CD14-positive monocyte (primary cell): ENCODE measurements at regions not wholly inside any gene's neighbourhood (a gene's known extent, or its start where the extent isn't known, plus 50 kb on each side); places are given as distances from the start of the nearest gene placed in this dataset.

Source experiments
- DNase-seq, 3 donors: peaks; one replicate each; pipeline ENCODE4 v3.0.0-alpha.2; 2011 to 2022
- H2AFZ ChIP-seq: 2 replicates; pipeline ENCODE4 v1.6.0; 2012; ENCODE audit warnings: mild to moderate bottlenecking, low read depth, low read length, inconsistent platforms; ENCODE audit not compliant: insufficient read depth, poor library complexity, severe bottlenecking
- H3K27ac ChIP-seq, 2 donors: 1 replicate in 1 of 2; 2 replicates in 1 of 2; pipeline ENCODE4 v1.5.1; 2012 to 2013; ENCODE audit warnings: low read length in 2 of 2, control low read depth in 1 of 2, inconsistent platforms in 1 of 2, low read depth in 1 of 2, mild to moderate bottlenecking in 1 of 2
- H3K27me3 ChIP-seq, 2 donors: one replicate each; pipeline versions ENCODE4 v1.6.0 to v1.6.1; 2011 to 2013; ENCODE audit warnings: low read length in 2 of 2; ENCODE audit not compliant: control insufficient read depth in 2 of 2, insufficient read depth in 2 of 2
- H3K36me3 ChIP-seq, 2 donors: replicated peaks in 1 of 2; 1 replicate in 1 of 2; 2 replicates in 1 of 2; pipeline versions ENCODE4 v1.5.1 to v1.6.1; 2012 to 2013; ENCODE audit warnings: low read length in 2 of 2, control low read depth in 1 of 2, inconsistent platforms in 1 of 2, mild to moderate bottlenecking in 1 of 2; ENCODE audit not compliant: insufficient read depth in 2 of 2, control insufficient read depth in 1 of 2
- H3K4me1 ChIP-seq, 2 donors: 1 replicate in 1 of 2; 2 replicates in 1 of 2; pipeline versions ENCODE4 v1.5.1 to v1.6.1; 2012 to 2013; ENCODE audit warnings: low read length in 2 of 2, control low read depth in 1 of 2, inconsistent platforms in 1 of 2, mild to moderate bottlenecking in 1 of 2, moderate library complexity in 1 of 2; ENCODE audit not compliant: insufficient read depth in 2 of 2, control insufficient read depth in 1 of 2
- H3K4me2 ChIP-seq: replicated peaks from 2 replicates; pipeline ENCODE3; 2012; ENCODE audit warnings: low read length, moderate library complexity, mild to moderate bottlenecking; ENCODE audit not compliant: poor library complexity, severe bottlenecking; ENCODE audit errors: extremely low read depth
- H3K4me3 ChIP-seq, 3 experiments: fragments of 200-600 bp in 1 of 3; sonication (generic) in 1 of 3; replicated peaks in 1 of 3; 1 replicate in 2 of 3; 2 replicates in 1 of 3; pipeline ENCODE4 v1.5.1; 2011 to 2013; ENCODE audit warnings: low read length in 3 of 3, mild to moderate bottlenecking in 3 of 3, control low read depth in 2 of 3, low read depth in 2 of 3, inconsistent platforms in 1 of 3, moderate library complexity in 1 of 3
- H3K79me2 ChIP-seq: 2 replicates; pipeline ENCODE4 v1.6.0; 2012; ENCODE audit warnings: mild to moderate bottlenecking, control low read depth, inconsistent platforms, low read length, moderate library complexity; ENCODE audit not compliant: insufficient read depth
- H3K9ac ChIP-seq: 2 replicates; pipeline ENCODE4 v1.6.0; 2017; ENCODE audit warnings: low read length, mild to moderate bottlenecking; ENCODE audit not compliant: insufficient read depth, poor library complexity, severe bottlenecking
- H3K9me3 ChIP-seq, 2 donors: replicated peaks in 1 of 2; 1 replicate in 1 of 2; 2 replicates in 1 of 2; pipeline versions ENCODE4 v1.5.1 to v1.6.1; 2012 to 2013; ENCODE audit warnings: low read length in 2 of 2, control low read depth in 1 of 2; ENCODE audit not compliant: control insufficient read depth in 1 of 2, insufficient read depth in 1 of 2
- H4K20me1 ChIP-seq: 2 replicates; pipeline ENCODE4 v1.6.0; 2012; ENCODE audit warnings: mild to moderate bottlenecking, low read length, control low read depth, moderate library complexity; ENCODE audit not compliant: insufficient read depth
- H3K27ac Mint-ChIP-seq, 7 donors: one replicate each; pipeline ENCODE4 v1.8.0; 2020; ENCODE audit warnings: mild to moderate bottlenecking in 7 of 7, mixed read lengths in 7 of 7, moderate library complexity in 6 of 7, inconsistent platforms in 2 of 7
- H3K27me3 Mint-ChIP-seq, 3 donors: one replicate each; pipeline ENCODE4 v1.8.0; 2021 to 2022; ENCODE audit warnings: low read depth in 3 of 3, mild to moderate bottlenecking in 3 of 3, mixed read lengths in 3 of 3, moderate library complexity in 3 of 3, inconsistent platforms in 1 of 3
- H3K36me3 Mint-ChIP-seq, 2 donors: one replicate each; pipeline ENCODE4 v1.8.0; 2020; ENCODE audit warnings: mixed read lengths in 2 of 2, inconsistent platforms in 1 of 2, mild to moderate bottlenecking in 1 of 2
- H3K4me1 Mint-ChIP-seq: one replicate; pipeline ENCODE4 v1.8.0; 2020; ENCODE audit warnings: mild to moderate bottlenecking, mixed read lengths
- H3K4me3 Mint-ChIP-seq, 2 donors: one replicate each; pipeline ENCODE4 v1.8.0; 2020; ENCODE audit warnings: mild to moderate bottlenecking in 2 of 2, mixed read lengths in 2 of 2, moderate library complexity in 1 of 2
- H3K9me3 Mint-ChIP-seq, 7 donors: one replicate each; pipeline ENCODE4 v1.8.0; 2020 to 2022; ENCODE audit warnings: mixed read lengths in 7 of 7, mild to moderate bottlenecking in 6 of 7, moderate library complexity in 6 of 7, inconsistent platforms in 2 of 7
- CTCF ChIP-seq: fragments of 200-600 bp; IDR thresholded peaks from one replicate; pipeline ENCODE4 v1.8.0; 2022; ENCODE audit warnings: antibody characterized with exemption, mild to moderate bottlenecking
- whole genome bisulfite sequencing: methylation state at CpG from one replicate; pipeline ENCODE4 v1.1.5; 2013; ENCODE audit warnings: missing lambda C conversion rate; ENCODE audit not compliant: insufficient coverage; 5-methylcytosine and 5-hydroxymethylcytosine counted together
- intact Hi-C, 2 donors: fragments of 100-400 bp; cut with micrococcal nuclease; formaldehyde crosslinking; loops; one replicate each; pipeline versions ENCODE4 v1.15.0 to v1.15.1; 2023

- Histone ChIP-seq H3K9ac (no peak overlapping the region), H3K4me1 (no peaks in the 10 kb centered on the region), H3K4me2 (no peak overlapping the region), H3K79me2 (no peaks in the 10 kb centered on the region), H4K20me1 (no peaks in the 10 kb centered on the region), H3K4me3 (no peak overlapping the region), H2AFZ (no peak overlapping the region), H3K27ac (no peak overlapping the region), H3K9me3 (no peaks in the 10 kb centered on the region), H3K36me3 (no peaks in the 10 kb centered on the region), H3K27me3 (no peaks in the 10 kb centered on the region)
- Mint-ChIP-seq H3K36me3 (no peaks in the 10 kb centered on the region), H3K4me3 (no peak overlapping the region), H3K27ac (no peak overlapping the region), H3K4me1 (no peaks in the 10 kb centered on the region), H3K9me3 (no peaks in the 10 kb centered on the region), H3K27me3 (no peaks in the 10 kb centered on the region)
- WGBS = no CpG with 5 or more reads among the region's 1 CpG
- no peak for TF ChIP-seq CTCF
- intact Hi-C loops = no loop called here
- no peak for DNase-seq
These were observed 1042.5 kb upstream of the PABPC4L start for GRCh38 chr4:135244056-135244455.

DNA sequence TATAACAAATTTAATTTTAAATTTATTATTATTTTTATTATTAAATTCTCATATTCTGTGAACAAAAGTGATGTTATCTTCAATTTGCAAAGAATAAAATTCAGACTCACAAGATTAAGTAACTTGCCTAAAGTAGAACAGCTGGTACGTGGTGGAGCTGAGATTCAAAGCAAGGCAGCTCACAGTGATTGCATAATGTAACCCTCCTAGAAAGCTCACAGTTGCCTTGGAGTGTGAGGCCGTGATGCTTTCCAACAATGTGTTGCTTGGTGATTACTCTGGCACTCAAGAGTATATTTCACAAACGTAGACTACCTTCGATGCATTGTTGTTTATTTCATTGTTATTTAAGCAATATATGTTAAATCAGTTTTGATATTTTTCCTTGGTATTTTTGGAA lies 1039.2 kb upstream of the PABPC4L start:
- intact Hi-C loops = no loop called here
- no peak for TF ChIP-seq CTCF
- no peak overlapping the region for H3K27ac ChIP-seq
- H3K4me2 ChIP-seq = no peak overlapping the region
- H2AFZ ChIP-seq = no peak overlapping the region
- no peak overlapping the region for H3K9ac ChIP-seq
- no peaks in the 10 kb centered on the region for H3K9me3 ChIP-seq
- H3K36me3 Mint-ChIP-seq = no peaks in the 10 kb centered on the region
- no peaks in the 10 kb centered on the region for H3K4me1 ChIP-seq
- no CpG with 5 or more reads among the region's 4 CpGs for WGBS
- no peak overlapping the region for H3K4me3 Mint-ChIP-seq
- no peak for DNase-seq
- H4K20me1 ChIP-seq = no peaks in the 10 kb centered on the region
- H3K4me1 Mint-ChIP-seq = no peaks in the 10 kb centered on the region
- H3K27me3 ChIP-seq = no peaks in the 10 kb centered on the region
- no peaks in the 10 kb centered on the region for H3K36me3 ChIP-seq
- H3K9me3 Mint-ChIP-seq = no peaks in the 10 kb centered on the region
- no peak overlapping the region for H3K27ac Mint-ChIP-seq
- H3K27me3 Mint-ChIP-seq = no peaks in the 10 kb centered on the region
- H3K4me3 ChIP-seq = no peak overlapping the region
- no peaks in the 10 kb centered on the region for H3K79me2 ChIP-seq
